Upper lobe of left lung (tissue), 6 donors: ENCODE measurements at regions not wholly inside any gene's neighbourhood (a gene's known extent, or its start where the extent isn't known, plus 50 kb on each side); places are given as distances from the start of the nearest gene placed in this dataset.

Source experiments
- ATAC-seq, 2 donors: fragments of 200-7000 bp; cut with Tn5 transposase; one replicate each; pipeline ENCODE4 v1.9.1; 2022; ENCODE audit warnings: mild to moderate bottlenecking in 2 of 2, moderate library complexity in 2 of 2; ENCODE audit not compliant: low FRiP score in 2 of 2
- DNase-seq, 2 donors: peaks; one replicate each; pipeline ENCODE4 v3.0.0-alpha.2; 2019 to 2020
- H3K27ac ChIP-seq, 4 donors: fragments of 200-600 bp; sonication (generic); one replicate each; pipeline ENCODE4 v1.5.1; 2016 to 2019
- H3K27me3 ChIP-seq, 4 donors: fragments of 200-600 bp; sonication (generic); one replicate each; pipeline ENCODE4 v1.5.1; 2017 to 2019
- H3K36me3 ChIP-seq, 4 donors: fragments of 200-600 bp; sonication (generic); one replicate each; pipeline ENCODE4 v1.5.1; 2016 to 2019
- H3K4me1 ChIP-seq, 4 donors: fragments of 200-600 bp; sonication (generic); one replicate each; pipeline ENCODE4 v1.5.1; 2018 to 2019
- H3K4me3 ChIP-seq, 4 donors: fragments of 200-600 bp; sonication (generic); one replicate each; pipeline ENCODE4 v1.5.1; 2017 to 2019; ENCODE audit warnings: mild to moderate bottlenecking in 2 of 4, moderate library complexity in 1 of 4
- H3K9me3 ChIP-seq, 4 donors: fragments of 200-600 bp; sonication (generic); one replicate each; pipeline ENCODE4 v1.5.1; 2018 to 2019
- CTCF ChIP-seq, 6 experiments: fragments of 450-650 bp in 4 of 6; fragments of 200-600 bp in 2 of 6; sonication (generic) in 2 of 6; IDR thresholded peaks; one replicate each; pipeline ENCODE4 v1.5.1; 2016 to 2019; ENCODE audit warnings: antibody characterized with exemption in 6 of 6
- EP300 ChIP-seq, 4 donors: sonication (generic); formaldehyde crosslinking; IDR thresholded peaks; one replicate each; pipeline ENCODE4 v1.5.1; 2017; ENCODE audit warnings: antibody characterized with exemption in 4 of 4, control low read depth in 2 of 4
- POLR2A ChIP-seq, 4 donors: fragments of 450-650 bp; IDR thresholded peaks; one replicate each; pipeline ENCODE4 v1.5.1; 2016 to 2017; ENCODE audit warnings: antibody characterized with exemption in 4 of 4, mild to moderate bottlenecking in 2 of 4
- POLR2AphosphoS5 ChIP-seq, 2 donors: sonication (generic); formaldehyde crosslinking; IDR thresholded peaks; one replicate each; pipeline ENCODE4 v1.5.1; 2017; ENCODE audit warnings: antibody characterized with exemption in 2 of 2
- WGBS, 2 donors: methylation state at CpG; one replicate each; pipeline ENCODE4 v1.1.5; 2017 to 2018; 5-methylcytosine and 5-hydroxymethylcytosine counted together
- donor health status: DM: no; HTN: no; CAD: no; lungs with moderate emphysema.
- donor health status: DM: no; HTN: yes; CAD: no; lungs with severe emphysema.

GRCh38 chr7:81529785-81530184, 240.1 kb downstream of the HGF start:
- Histone ChIP-seq H3K9me3 (no peaks in the 10 kb centered on the region), H3K36me3 (no peaks in the 10 kb centered on the region), H3K4me1 (no peaks in the 10 kb centered on the region), H3K4me3 (no peak overlapping the region), H3K27me3 (no peaks in the 10 kb centered on the region), H3K27ac (no peak overlapping the region)
- TF ChIP-seq POLR2AphosphoS5 (IDR thresholded peaks at IDR 0.05) (no peak), EP300 (IDR thresholded peaks at IDR 0.05) (no peak), POLR2A (IDR thresholded peaks at IDR 0.05) (no peak), CTCF (IDR thresholded peaks at IDR 0.05) (no peak)
- ATAC-seq (no peak), DNase-seq (no peak)
- whole genome bisulfite sequencing, 2 donors = 51 to 57% methylated on average over 2 of the region's 2 CpGs

GRCh38 chr7:81527651-81528050, 242.2 kb downstream of the HGF start:
- H3K9me3 ChIP-seq = no peaks in the 10 kb centered on the region
- 74 to 89% methylated on average over 2 of the region's 2 CpGs for WGBS, 2 donors
- DNase-seq (no peak), ATAC-seq (no peak)
- H3K27ac ChIP-seq = no peak overlapping the region
- no peaks in the 10 kb centered on the region for H3K27me3 ChIP-seq
- H3K36me3 ChIP-seq = no peaks in the 10 kb centered on the region
- H3K4me3 ChIP-seq = no peak overlapping the region
- H3K4me1 ChIP-seq = no peaks in the 10 kb centered on the region
- TF ChIP-seq CTCF (IDR thresholded peaks at IDR 0.05) (no peak), POLR2AphosphoS5 (IDR thresholded peaks at IDR 0.05) (no peak), POLR2A (IDR thresholded peaks at IDR 0.05) (no peak), EP300 (IDR thresholded peaks at IDR 0.05) (no peak)

- H3K27me3 ChIP-seq = no peaks in the 10 kb centered on the region
- ATAC-seq (no peak), DNase-seq (no peak)
- no peak for TF ChIP-seq POLR2AphosphoS5 (IDR thresholded peaks at IDR 0.05)
- TF ChIP-seq CTCF (IDR thresholded peaks at IDR 0.05) = no peak
- TF ChIP-seq POLR2A (IDR thresholded peaks at IDR 0.05) = no peak
- no peak for TF ChIP-seq EP300 (IDR thresholded peaks at IDR 0.05)
- H3K4me1 ChIP-seq = no peaks in the 10 kb centered on the region
- WGBS, 2 donors = 67 to 72% methylated on average over 1 of the region's 1 CpG
- H3K4me3 ChIP-seq = no peak overlapping the region
- no peaks in the 10 kb centered on the region for H3K36me3 ChIP-seq
- no peaks in the 10 kb centered on the region for H3K9me3 ChIP-seq
- H3K27ac ChIP-seq = no peak overlapping the region
Observed at GRCh38 chr7:81526971-81527370, 242.9 kb downstream of the HGF start.

GRCh38 chr7:81525841-81526240, 244.0 kb downstream of the HGF start:
- no peak overlapping the region for H3K4me3 ChIP-seq
- no peak for DNase-seq
- no peak overlapping the region for H3K27ac ChIP-seq
- TF ChIP-seq CTCF (IDR thresholded peaks at IDR 0.05) (no peak), POLR2A (IDR thresholded peaks at IDR 0.05) (no peak), EP300 (IDR thresholded peaks at IDR 0.05) (no peak), POLR2AphosphoS5 (IDR thresholded peaks at IDR 0.05) (no peak)
- no peaks in the 10 kb centered on the region for H3K36me3 ChIP-seq
- no peaks in the 10 kb centered on the region for H3K4me1 ChIP-seq
- H3K9me3 ChIP-seq = no peaks in the 10 kb centered on the region
- ATAC-seq = no peak
- H3K27me3 ChIP-seq = no peaks in the 10 kb centered on the region

- no peak for ATAC-seq
- H3K4me1 ChIP-seq = no peaks in the 10 kb centered on the region
- H3K36me3 ChIP-seq = no peaks in the 10 kb centered on the region
- no peak for DNase-seq
- WGBS, 2 donors = 39 to 48% methylated on average over 1 of the region's 1 CpG
- H3K9me3 ChIP-seq = no peaks in the 10 kb centered on the region
- H3K4me3 ChIP-seq = no peak overlapping the region
- TF ChIP-seq EP300 (IDR thresholded peaks at IDR 0.05) = no peak
- H3K27ac ChIP-seq = no peak overlapping the region
- no peaks in the 10 kb centered on the region for H3K27me3 ChIP-seq
Observed at GRCh38 chr7:81519886-81520285, 250.0 kb downstream of the HGF start.
